GM18519 (cell line): ENCODE measurements at regions not wholly inside any gene's neighbourhood (a gene's known extent, or its start where the extent isn't known, plus 50 kb on each side); places are given as distances from the start of the nearest gene placed in this dataset.

Experiments used
- ATAC-seq: cut with Tn5 transposase; IDR thresholded peaks from one replicate; pipeline ENCODE4 v1.9.1; 2021; ENCODE audit warnings: mild to moderate bottlenecking, moderate library complexity; ENCODE audit not compliant: unreplicated experiment, low FRiP score

DNA sequence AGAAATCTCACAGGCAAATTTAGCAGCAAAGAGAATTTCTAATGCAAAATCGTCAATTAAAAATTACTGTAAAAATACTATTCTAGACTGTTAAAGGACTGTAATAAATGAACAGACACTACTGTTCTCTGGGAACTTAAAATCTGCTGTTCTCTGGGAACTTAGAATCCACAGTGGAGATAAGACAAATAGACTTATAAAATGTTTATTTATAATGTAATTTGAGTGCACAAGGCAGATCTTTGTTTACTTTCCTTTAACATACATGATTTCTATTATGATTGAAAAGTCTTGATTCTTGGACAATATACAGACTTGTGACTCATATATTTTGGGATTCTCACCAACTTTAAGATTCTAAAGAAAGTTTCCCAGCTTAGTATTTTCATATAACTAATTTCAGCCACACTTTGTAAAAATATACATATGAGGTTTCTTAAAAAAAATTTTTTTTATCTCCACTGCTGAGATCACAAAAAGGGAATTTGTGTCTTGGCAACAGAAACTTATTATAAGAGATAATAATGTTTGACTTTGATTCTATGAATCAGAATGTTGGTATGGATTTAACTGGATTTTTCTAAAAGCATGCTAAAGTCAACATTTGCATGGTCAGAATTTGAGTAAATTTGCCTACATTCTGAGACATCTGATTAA lies 166.3 kb upstream of the RHOBTB1 start:
- ATAC-seq: no peak

DNA sequence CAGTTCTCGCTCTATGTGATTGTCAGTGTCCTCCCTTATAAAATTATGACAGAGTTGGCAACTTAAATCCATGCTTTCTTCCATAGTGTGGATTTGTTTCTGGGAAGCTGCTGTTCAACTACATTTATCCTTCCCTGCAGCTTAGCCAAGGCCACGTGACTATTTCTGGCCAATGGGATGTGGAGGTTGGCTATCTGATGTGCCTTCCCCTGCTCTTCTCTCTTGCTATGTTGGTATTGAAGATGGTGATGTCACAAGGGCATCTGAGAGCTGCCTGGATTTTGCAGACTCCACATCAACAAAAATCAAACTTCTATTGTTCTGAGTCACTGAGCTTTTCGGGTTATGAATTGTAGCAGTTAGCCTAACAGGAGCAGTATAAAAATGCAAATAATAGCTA lies 164.9 kb upstream of the RHOBTB1 start:
- no peak for ATAC-seq

DNA sequence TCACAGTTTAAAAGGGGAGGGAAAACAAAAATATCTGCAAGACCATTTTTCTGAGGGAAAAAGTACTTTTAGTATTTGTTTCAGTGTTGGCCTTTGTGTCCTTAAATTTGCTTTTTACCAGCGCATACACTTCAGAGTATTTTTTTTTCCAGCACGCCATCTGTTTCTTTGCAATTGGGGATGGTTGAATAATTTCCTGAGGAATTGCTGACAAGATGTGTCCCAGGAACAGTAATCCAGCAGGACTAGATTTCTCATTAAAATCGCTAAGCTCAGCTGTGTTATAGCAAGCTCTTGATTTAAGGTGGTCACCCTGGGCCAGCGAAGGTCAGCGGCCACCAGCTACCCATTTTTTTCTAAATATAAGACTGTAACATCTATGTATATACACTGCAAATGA lies 156.9 kb upstream of the RHOBTB1 start:
- ATAC-seq: no peak

- ATAC-seq: no peak
Observed at GRCh38 chr10:61099756-61100155, 155.8 kb upstream of the RHOBTB1 start.

DNA sequence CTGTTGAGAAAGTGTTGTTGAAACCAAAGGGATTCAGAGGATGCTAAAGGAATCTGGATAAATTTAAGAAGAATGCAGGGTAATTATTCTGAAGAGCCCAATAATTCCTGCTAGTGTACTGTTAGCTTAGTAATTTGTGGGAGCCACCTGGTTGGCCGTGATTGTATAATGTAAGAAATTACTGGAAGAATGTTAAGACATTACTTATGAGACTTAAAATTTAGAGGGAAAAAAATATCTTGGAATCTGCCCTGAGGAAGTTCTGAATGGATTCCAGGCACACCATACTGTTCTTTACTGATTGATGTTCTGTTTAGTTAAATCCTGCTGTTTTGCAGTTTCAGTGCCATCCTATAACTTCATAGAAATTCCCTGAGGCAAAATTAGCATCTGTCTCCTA lies 155.0 kb upstream of the RHOBTB1 start:
- no peak for ATAC-seq

DNA sequence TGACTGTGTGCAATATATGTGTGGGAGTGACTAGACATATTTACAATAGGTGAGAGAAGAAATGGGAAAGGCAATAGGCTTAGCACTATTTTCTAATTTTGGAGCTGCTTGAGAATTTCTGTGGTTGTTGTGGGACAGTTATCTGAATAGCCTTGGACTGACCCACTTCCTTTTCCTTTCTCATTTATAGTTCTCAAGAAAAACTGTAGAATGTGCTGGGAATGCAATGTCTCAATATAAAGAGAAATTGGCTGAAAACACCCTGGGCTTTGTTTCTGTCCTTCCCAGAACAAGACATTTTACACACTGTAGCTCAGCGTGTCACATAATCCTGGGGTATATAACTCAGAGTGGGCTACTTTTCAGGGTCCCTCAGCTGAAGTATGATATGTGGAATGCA lies 153.0 kb upstream of the RHOBTB1 start:
- ATAC-seq: no peak

- no peak for ATAC-seq
Observed at GRCh38 chr10:61096056-61096455, 152.1 kb upstream of the RHOBTB1 start.

DNA sequence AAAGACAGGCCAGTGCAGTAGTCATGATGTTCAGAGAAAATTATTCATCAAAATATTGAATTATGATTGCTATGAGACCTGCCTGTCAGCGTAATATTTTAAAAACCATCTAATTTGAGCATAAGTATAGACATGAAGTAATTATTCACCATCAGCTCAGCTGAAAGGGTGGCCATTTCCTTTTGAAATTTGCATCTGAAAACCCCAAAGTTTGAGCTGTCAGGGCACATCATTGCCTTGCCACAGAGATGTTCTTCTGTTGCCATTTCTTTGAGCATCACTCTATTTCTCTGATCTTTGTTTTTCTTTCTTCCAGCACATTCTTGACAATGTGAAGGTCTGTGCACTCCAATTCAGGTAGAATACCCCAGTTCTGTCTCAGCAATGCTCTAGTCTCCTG lies 147.5 kb upstream of the RHOBTB1 start:
- no peak for ATAC-seq

- ATAC-seq: no peak
Observed at GRCh38 chr10:61089251-61089650, 145.3 kb upstream of the RHOBTB1 start.

GRCh38 chr10:61084493-61084892 lies 140.5 kb upstream of the RHOBTB1 start:
- ATAC-seq: no peak

DNA sequence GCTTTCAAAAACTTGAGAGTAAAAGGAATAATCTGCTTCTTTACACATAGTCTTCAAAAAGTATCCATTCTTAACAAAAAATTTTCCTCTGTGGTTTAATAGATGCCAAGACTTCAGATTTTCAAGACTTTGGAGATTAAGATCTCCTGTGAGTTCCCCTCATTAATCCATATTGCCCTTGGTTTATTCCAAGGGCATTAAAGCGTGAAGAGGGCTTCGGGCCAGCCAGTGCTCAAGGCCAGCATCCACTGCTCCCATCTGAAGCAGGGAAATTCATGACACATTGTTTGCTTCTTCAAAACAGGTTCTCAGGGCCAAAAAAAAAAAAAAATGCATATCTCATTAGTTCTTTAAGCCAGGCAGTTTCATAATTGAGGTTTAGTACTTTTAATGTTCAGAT lies 137.3 kb upstream of the RHOBTB1 start:
- ATAC-seq: no peak

GRCh38 chr10:61078542-61079275 lies 134.7 kb upstream of the RHOBTB1 start:
- no peak for ATAC-seq

DNA sequence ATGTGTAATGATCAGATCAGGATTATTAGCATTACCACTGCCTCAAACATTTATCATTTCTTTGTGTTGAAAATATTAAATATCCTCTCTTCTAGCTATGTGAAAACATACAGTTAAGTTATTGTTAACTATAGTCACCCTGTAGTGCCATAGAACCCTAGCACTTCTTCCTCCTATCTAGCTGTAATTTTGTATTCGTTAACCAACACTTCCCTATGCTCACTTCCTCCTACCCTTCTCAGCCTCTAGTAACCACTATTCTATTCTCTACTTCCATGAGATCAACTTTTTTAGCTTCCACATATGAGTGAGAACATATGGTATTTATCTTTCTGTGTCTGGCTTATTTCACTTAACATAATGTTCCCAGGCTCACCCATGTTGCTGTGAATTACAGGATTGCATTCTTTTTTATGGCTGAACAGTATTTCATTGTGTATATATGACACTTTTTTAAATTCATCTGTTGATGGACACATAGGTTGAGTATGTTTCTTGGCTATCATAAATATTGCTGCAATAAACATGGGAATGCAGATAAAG lies 132.7 kb upstream of the RHOBTB1 start:
- ATAC-seq: no peak

GRCh38 chr10:61073391-61073790 lies 129.4 kb upstream of the RHOBTB1 start:
- no peak for ATAC-seq

- ATAC-seq: no peak
Observed at GRCh38 chr10:61071580-61071979, 127.6 kb upstream of the RHOBTB1 start.

DNA sequence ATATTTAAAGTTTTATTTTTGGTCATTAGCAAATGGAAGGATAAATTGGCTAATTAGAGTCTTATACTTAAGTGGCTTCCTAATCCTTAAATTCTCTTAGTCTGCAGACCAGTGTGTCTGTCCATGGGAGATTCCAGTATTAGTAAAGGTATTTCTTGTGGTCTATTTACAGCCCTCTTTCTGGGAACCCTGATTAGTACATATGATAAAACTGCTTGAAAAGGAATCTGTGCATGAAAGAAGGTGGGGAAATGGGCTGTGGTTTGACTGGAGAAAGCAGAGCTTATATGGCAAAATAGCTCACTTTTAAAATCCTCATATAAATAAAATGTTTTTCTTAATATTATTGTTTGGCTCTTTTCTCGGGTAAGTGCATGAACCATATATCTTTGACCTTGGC lies 124.5 kb upstream of the RHOBTB1 start:
- no peak for ATAC-seq

- ATAC-seq: no peak
Observed at GRCh38 chr10:61067671-61068336, 123.8 kb upstream of the RHOBTB1 start.

- ATAC-seq: no peak
Observed at GRCh38 chr10:61066661-61067344, 122.8 kb upstream of the RHOBTB1 start.

DNA sequence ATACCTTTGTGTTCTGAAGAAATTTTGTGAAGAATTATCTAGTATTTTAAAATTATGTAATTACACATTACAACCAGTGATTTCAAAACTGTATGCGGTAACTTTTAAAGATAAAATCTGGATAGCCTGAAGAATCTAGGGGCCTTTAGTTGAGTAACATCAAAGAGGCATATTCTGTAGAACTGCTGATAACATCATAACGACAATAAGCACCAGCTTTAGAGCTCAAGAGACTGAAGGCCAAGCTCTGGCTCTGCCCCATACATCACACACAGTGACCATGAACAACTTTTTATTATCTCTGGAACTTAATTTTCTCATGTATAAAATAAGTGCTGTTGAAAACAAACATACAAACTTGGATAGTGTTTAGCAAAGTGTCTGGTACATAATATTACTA lies 121.1 kb upstream of the RHOBTB1 start:
- ATAC-seq: no peak

GRCh38 chr10:61064356-61064755 lies 120.4 kb upstream of the RHOBTB1 start:
- ATAC-seq: no peak

DNA sequence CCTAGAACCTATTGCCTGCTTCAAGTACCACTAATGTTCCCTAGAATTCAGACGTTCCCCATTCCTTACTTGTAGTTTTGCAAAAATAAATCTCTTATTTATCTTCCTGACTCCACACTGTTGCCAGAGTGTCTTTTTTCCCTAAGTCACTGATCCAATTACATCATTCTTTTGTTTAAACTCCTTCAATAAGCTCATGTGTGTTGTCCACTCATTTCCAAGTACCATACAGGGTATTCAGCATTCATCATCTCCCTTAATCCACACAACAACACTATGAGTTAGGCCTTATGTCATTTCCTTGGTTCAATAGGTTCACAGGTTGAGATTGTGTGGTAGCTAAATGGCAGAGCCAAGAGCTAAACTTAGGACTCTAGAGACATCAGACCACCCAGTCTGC lies 119.9 kb upstream of the RHOBTB1 start:
- ATAC-seq: no peak
